CD4-positive, alpha-beta T cell treated with Interferon alpha-2 for 1 hour (primary cell): ENCODE measurements at regions not wholly inside any gene's neighbourhood (a gene's known extent, or its start where the extent isn't known, plus 50 kb on each side); places are given as distances from the start of the nearest gene placed in this dataset.

Source experiments
- DNase-seq, 2 donors: peaks; one replicate each; pipeline ENCODE4 v3.0.0-alpha.2; 2020 to 2022

- peak; percentile 15 to 49 for DNase-seq
These were observed 84.8 kb upstream of the COL13A1 start for GRCh38 chr10:69716711-69717560.

GRCh38 chr10:69718951-69719350 is 82.8 kb upstream of the COL13A1 start:
- DNase-seq = no peak

GRCh38 chr10:69721690-69722310 is 79.9 kb upstream of the COL13A1 start:
- DNase-seq = no peak

- DNase-seq = no peak
These were observed 78.1 kb upstream of the COL13A1 start for GRCh38 chr10:69723653-69724052.

- DNase-seq = no peak
These were observed 74.9 kb upstream of the COL13A1 start for GRCh38 chr10:69726850-69727249.

- no peak for DNase-seq
These were observed 73.3 kb upstream of the COL13A1 start for GRCh38 chr10:69728335-69728870.

GRCh38 chr10:69729326-69730048 is 72.2 kb upstream of the COL13A1 start:
- no peak for DNase-seq

GRCh38 chr10:69730251-69731156 is 71.2 kb upstream of the COL13A1 start:
- DNase-seq = no peak

GRCh38 chr10:69731184-69731583 is 70.5 kb upstream of the COL13A1 start:
- no peak for DNase-seq

- no peak for DNase-seq
These were observed 70.0 kb upstream of the COL13A1 start for GRCh38 chr10:69731698-69732097.

GRCh38 chr10:69732147-69732825 is 69.4 kb upstream of the COL13A1 start:
- DNase-seq = no peak

GRCh38 chr10:69732826-69733150 is 68.9 kb upstream of the COL13A1 start:
- DNase-seq = no peak

- no peak for DNase-seq
These were observed 67.9 kb upstream of the COL13A1 start for GRCh38 chr10:69733791-69734261.

GRCh38 chr10:69734416-69734796 is 67.3 kb upstream of the COL13A1 start:
- DNase-seq = no peak

GRCh38 chr10:69734797-69735468 is 66.8 kb upstream of the COL13A1 start:
- no peak for DNase-seq

GRCh38 chr10:69736886-69737641 is 64.6 kb upstream of the COL13A1 start:
- no peak for DNase-seq

GRCh38 chr10:69738071-69738470 is 63.6 kb upstream of the COL13A1 start:
- no peak for DNase-seq

- no peak for DNase-seq
These were observed 62.8 kb upstream of the COL13A1 start for GRCh38 chr10:69738858-69739435.

GRCh38 chr10:69739634-69740033 is 62.1 kb upstream of the COL13A1 start:
- no peak for DNase-seq

GRCh38 chr10:69740126-69740525 is 61.6 kb upstream of the COL13A1 start:
- DNase-seq = no peak
